T-cell (primary cell): ENCODE measurements at regions not wholly inside any gene's neighbourhood (a gene's known extent, or its start where the extent isn't known, plus 50 kb on each side); places are given as distances from the start of the nearest gene placed in this dataset.

Experiments used
- ATAC-seq, 4 experiments: fragments of 200-7000 bp in 3 of 4; fragments of 150-1000 bp in 1 of 4; cut with Tn5 transposase; replicated peaks in 1 of 4; 1 replicate in 3 of 4; 2 replicates in 1 of 4; pipeline ENCODE4 v1.10.0; 2021; ENCODE audit warnings: moderate library complexity in 3 of 4, mild to moderate bottlenecking in 2 of 4, moderate number of reproducible peaks in 1 of 4
- CTCF ChIA-PET, 2 donors: fragments of 300-600 bp; sonication (Branson Sonifier 250); formaldehyde crosslinking; loops; one replicate each; lab custom pipeline; 2022; ENCODE audit warnings: antibody characterized with exemption in 2 of 2; lab: Charles Lee
- POLR2A ChIA-PET, 2 donors: fragments of 300-600 bp; sonication (Branson Sonifier 250); formaldehyde crosslinking; loops; one replicate each; lab custom pipeline; 2022; ENCODE audit warnings: antibody characterized with exemption in 2 of 2; lab: Charles Lee
- DNase-seq, 35 experiments: peaks; one replicate each; pipeline versions ENCODE4 v3.0.0 to v3.0.0-alpha.2; 2013 to 2023
- H3K27ac ChIP-seq: one replicate; pipeline ENCODE4 v1.5.1; 2013; ENCODE audit warnings: low read length
- H3K27me3 ChIP-seq, 2 experiments: replicated peaks in 1 of 2; 1 replicate in 1 of 2; 2 replicates in 1 of 2; pipeline versions ENCODE4 v1.6.1 to v1.7.0; 2013; ENCODE audit warnings: low read length in 1 of 2, mixed read lengths in 1 of 2; ENCODE audit not compliant: control insufficient read depth in 2 of 2, insufficient read depth in 2 of 2; ENCODE audit errors: extremely low read depth in 1 of 2
- H3K36me3 ChIP-seq, 2 donors: 1 replicate in 1 of 2; 2 replicates in 1 of 2; pipeline versions ENCODE4 v1.6.1 to v1.7.0; 2013; ENCODE audit warnings: low read length in 1 of 2; ENCODE audit not compliant: control insufficient read depth in 2 of 2, insufficient read depth in 1 of 2; ENCODE audit errors: extremely low read depth in 1 of 2
- H3K4me1 ChIP-seq, 2 experiments: 1 replicate in 1 of 2; 2 replicates in 1 of 2; pipeline versions ENCODE4 v1.6.1 to v1.7.0; 2013; ENCODE audit warnings: low read length in 2 of 2, mixed read lengths in 1 of 2; ENCODE audit not compliant: insufficient read depth in 2 of 2, control insufficient read depth in 1 of 2; ENCODE audit errors: extremely low read depth in 1 of 2
- H3K4me3 ChIP-seq, 2 donors: 1 replicate in 1 of 2; 2 replicates in 1 of 2; pipeline versions ENCODE4 v1.5.1 to v1.7.0; 2013; ENCODE audit warnings: mild to moderate bottlenecking in 2 of 2, low read length in 1 of 2, moderate library complexity in 1 of 2; ENCODE audit not compliant: control insufficient read depth in 1 of 2; ENCODE audit errors: extremely low read depth in 1 of 2
- H3K9me3 ChIP-seq: 2 replicates; pipeline ENCODE4 v1.7.0; 2013
- H3K27ac Mint-ChIP-seq, 2 donors: one replicate each; pipeline ENCODE4 v1.8.0; 2020 to 2021; ENCODE audit warnings: mild to moderate bottlenecking in 2 of 2, mixed read lengths in 2 of 2
- H3K27me3 Mint-ChIP-seq, 2 donors: one replicate each; pipeline ENCODE4 v1.8.0; 2021 to 2022; ENCODE audit warnings: mixed read lengths in 2 of 2
- H3K36me3 Mint-ChIP-seq: one replicate; pipeline ENCODE4 v1.8.0; 2021; ENCODE audit warnings: mixed read lengths
- H3K4me1 Mint-ChIP-seq, 3 donors: one replicate each; pipeline ENCODE4 v1.8.0; 2020 to 2022; ENCODE audit warnings: mixed read lengths in 3 of 3, mild to moderate bottlenecking in 1 of 3
- H3K4me3 Mint-ChIP-seq, 3 donors: one replicate each; pipeline ENCODE4 v1.8.0; 2020 to 2022; ENCODE audit warnings: mild to moderate bottlenecking in 3 of 3, mixed read lengths in 3 of 3, moderate library complexity in 3 of 3
- H3K9me3 Mint-ChIP-seq, 3 donors: one replicate each; pipeline ENCODE4 v1.8.0; 2020 to 2022; ENCODE audit warnings: mixed read lengths in 3 of 3
- WGBS: methylation state at CpG from one replicate; pipeline ENCODE4 v1.1.5; 2013; ENCODE audit warnings: missing lambda C conversion rate; ENCODE audit not compliant: insufficient coverage; 5-methylcytosine and 5-hydroxymethylcytosine counted together

GRCh38 chr2:236904389-236905263 lies 181.1 kb upstream of the COPS8 start:
- no peak overlapping the region for H3K4me3 Mint-ChIP-seq
- H3K36me3 Mint-ChIP-seq = no peaks in the 10 kb centered on the region
- Histone ChIP-seq H3K4me1 (no peaks in the 10 kb centered on the region), H3K27me3 (peaks cover 0 to 24% of the 10 kb centered on the region in 2 experiments), H3K36me3 (no peaks in the 10 kb centered on the region), H3K4me3 (no peak overlapping the region), H3K9me3 (no peaks in the 10 kb centered on the region), H3K27ac (no peak overlapping the region)
- POLR2A ChIA-PET = interaction anchor here in 1 of 2 donors (0.7 kb wide), 1 partner anchor 317 kb away, joined by 9 read pairs; no protein-coding TSS in a partner anchor
- H3K27me3 Mint-ChIP-seq = peaks cover 11 to 23% of the 10 kb centered on the region in 2 donors
- WGBS = 95% methylated on average over 2 of the region's 13 CpGs
- H3K4me1 Mint-ChIP-seq = no peaks in the 10 kb centered on the region
- no peak for DNase-seq
- CTCF ChIA-PET = no interaction called here
- no peak overlapping the region for H3K27ac Mint-ChIP-seq
- no peak for ATAC-seq
- H3K9me3 Mint-ChIP-seq = no peaks in the 10 kb centered on the region

GRCh38 chr2:236905976-236906375 lies 179.7 kb upstream of the COPS8 start:
- DNase-seq (no peak), ATAC-seq (no peak)
- WGBS = 100% methylated on average over 2 of the region's 8 CpGs
- H3K4me3 Mint-ChIP-seq = no peak overlapping the region
- no peak overlapping the region for H3K4me3 ChIP-seq
- no peaks in the 10 kb centered on the region for H3K4me1 Mint-ChIP-seq
- H3K4me1 ChIP-seq = no peaks in the 10 kb centered on the region
- no peaks in the 10 kb centered on the region for H3K9me3 Mint-ChIP-seq
- no peaks in the 10 kb centered on the region for H3K9me3 ChIP-seq
- H3K27me3 ChIP-seq = peaks cover 0 to 26% of the 10 kb centered on the region in 2 experiments
- H3K27me3 Mint-ChIP-seq = peaks cover 14 to 21% of the 10 kb centered on the region in 2 donors
- ChIA-PET CTCF (interaction anchor here in 1 of 2 donors (0.5 kb wide), 1 partner anchor 462 kb away, joined by 3 read pairs; no protein-coding TSS in a partner anchor), POLR2A (no interaction called here)
- no peaks in the 10 kb centered on the region for H3K36me3 Mint-ChIP-seq
- H3K27ac ChIP-seq = no peak overlapping the region
- H3K27ac Mint-ChIP-seq = no peak overlapping the region
- no peaks in the 10 kb centered on the region for H3K36me3 ChIP-seq

- whole genome bisulfite sequencing = 81% methylated on average over 13 of the region's 16 CpGs
- CTCF ChIA-PET = no interaction called here
- ATAC-seq = no peak
These were observed 177.1 kb upstream of the COPS8 start for GRCh38 chr2:236908439-236909192.

GRCh38 chr2:236909193-236909504 lies 176.5 kb upstream of the COPS8 start:
- ChIA-PET POLR2A (no interaction called here), CTCF (no interaction called here)
- WGBS = 74% methylated on average over 5 of the region's 7 CpGs
- Histone ChIP-seq H3K27me3 (peaks cover 0 to 26% of the 10 kb centered on the region in 2 experiments), H3K9me3 (no peaks in the 10 kb centered on the region), H3K4me3 (no peak overlapping the region), H3K27ac (no peak overlapping the region), H3K4me1 (no peaks in the 10 kb centered on the region), H3K36me3 (no peaks in the 10 kb centered on the region)
- no peaks in the 10 kb centered on the region for H3K36me3 Mint-ChIP-seq
- no peaks in the 10 kb centered on the region for H3K4me1 Mint-ChIP-seq
- no peak overlapping the region for H3K27ac Mint-ChIP-seq
- no peak overlapping the region for H3K4me3 Mint-ChIP-seq
- DNase-seq (no peak), ATAC-seq (no peak)
- H3K9me3 Mint-ChIP-seq = no peaks in the 10 kb centered on the region
- peaks cover 14 to 16% of the 10 kb centered on the region in 2 donors for H3K27me3 Mint-ChIP-seq

More at GRCh38 chr2:236908439-236909192, 177.1 kb upstream of the COPS8 start:
- H3K9me3 Mint-ChIP-seq = no peaks in the 10 kb centered on the region
- peaks cover 0 to 30% of the 10 kb centered on the region in 2 experiments for H3K27me3 ChIP-seq
- POLR2A ChIA-PET = no interaction called here
- no peak overlapping the region for H3K4me3 ChIP-seq
- H3K4me1 Mint-ChIP-seq = no peaks in the 10 kb centered on the region
- H3K27ac ChIP-seq = no peak overlapping the region
- H3K27ac Mint-ChIP-seq = no peak overlapping the region
- no peak for DNase-seq
- H3K36me3 ChIP-seq = no peaks in the 10 kb centered on the region
- no peaks in the 10 kb centered on the region for H3K36me3 Mint-ChIP-seq
- peaks cover 19 to 21% of the 10 kb centered on the region in 2 donors for H3K27me3 Mint-ChIP-seq
- no peak overlapping the region for H3K4me3 Mint-ChIP-seq
- H3K4me1 ChIP-seq = no peaks in the 10 kb centered on the region
- no peaks in the 10 kb centered on the region for H3K9me3 ChIP-seq

GRCh38 chr2:236909802-236910201 lies 175.9 kb upstream of the COPS8 start:
- ChIA-PET POLR2A (no interaction called here), CTCF (no interaction called here)
- Mint-ChIP-seq H3K4me3 (no peak overlapping the region), H3K36me3 (no peaks in the 10 kb centered on the region), H3K4me1 (no peaks in the 10 kb centered on the region), H3K27me3 (peaks cover 11 to 13% of the 10 kb centered on the region in 2 donors), H3K9me3 (no peaks in the 10 kb centered on the region), H3K27ac (no peak overlapping the region)
- no peaks in the 10 kb centered on the region for H3K9me3 ChIP-seq
- peaks cover 0 to 26% of the 10 kb centered on the region in 2 experiments for H3K27me3 ChIP-seq
- DNase-seq (no peak), ATAC-seq (no peak)
- no peak overlapping the region for H3K27ac ChIP-seq
- H3K4me3 ChIP-seq = no peak overlapping the region
- WGBS = 92% methylated on average over 3 of the region's 7 CpGs
- no peaks in the 10 kb centered on the region for H3K4me1 ChIP-seq
- no peaks in the 10 kb centered on the region for H3K36me3 ChIP-seq

GRCh38 chr2:236910781-236911495 lies 174.8 kb upstream of the COPS8 start:
- peaks cover 10 to 13% of the 10 kb centered on the region in 2 donors for H3K27me3 Mint-ChIP-seq
- no peak overlapping the region for H3K27ac Mint-ChIP-seq
- no peaks in the 10 kb centered on the region for H3K9me3 Mint-ChIP-seq
- no peak for DNase-seq
- H3K36me3 Mint-ChIP-seq = no peaks in the 10 kb centered on the region
- H3K4me3 Mint-ChIP-seq = no peak overlapping the region
- POLR2A ChIA-PET = no interaction called here
- no peak overlapping the region for H3K27ac ChIP-seq
- H3K4me1 ChIP-seq = no peaks in the 10 kb centered on the region
- H3K4me3 ChIP-seq = no peak overlapping the region
- no peaks in the 10 kb centered on the region for H3K9me3 ChIP-seq
- H3K36me3 ChIP-seq = no peaks in the 10 kb centered on the region
- CTCF ChIA-PET = no interaction called here
- peaks cover 0 to 28% of the 10 kb centered on the region in 2 experiments for H3K27me3 ChIP-seq
- WGBS = 76% methylated on average over 6 of the region's 14 CpGs
- no peaks in the 10 kb centered on the region for H3K4me1 Mint-ChIP-seq
- ATAC-seq = no peak
